ENCODE measurements at regions not wholly inside any gene's neighbourhood (a gene's known extent, or its start where the extent isn't known, plus 50 kb on each side); places are given as distances from the start of the nearest gene placed in this dataset.
"Not testable (repeated sequence)": the region's sequence is repeated elsewhere in the genome, so short reads cannot be mapped to it uniquely, and the experiment has no call there.

- H3K4me3 ChIP-seq (ENCODE audit: insufficient read depth, low read length, poor library complexity, severe bottlenecking), result no peak overlapping the region
- H4K20me1 ChIP-seq (ENCODE audit: low read depth, low read length), result no peaks in the 10 kb centered on the region
- 0 out of 2 replicates have a peak, but pooled peaks cover 4% of the 10 kb centered on the region for H3K9me2 ChIP-seq (replicated peaks; ENCODE audit: insufficient read depth, low read length)
- H3K79me2 ChIP-seq (ENCODE audit: insufficient read depth, low read length), result no peaks in the 10 kb centered on the region
- no peak for TF ChIP-seq EZH2phosphoT487 (conservative IDR thresholded peaks at IDR 0.05; ENCODE audit: low read length)
- no peak for TF ChIP-seq CTCF (IDR thresholded peaks at IDR 0.05; ENCODE audit: insufficient read depth, low read length, poor library complexity, severe bottlenecking)
- no peaks in the 10 kb centered on the region for H3K36me3 ChIP-seq (ENCODE audit: low read length)
- H3K4me2 ChIP-seq (ENCODE audit: low read depth, low read length, poor library complexity, severe bottlenecking), result no peak overlapping the region
- H3K9me3 ChIP-seq (ENCODE audit: insufficient read depth, low read length), result no peaks in the 10 kb centered on the region
- no peak overlapping the region for H3K27ac ChIP-seq (ENCODE audit: low read depth, low read length)
- no peaks in the 10 kb centered on the region for H3F3A ChIP-seq (ENCODE audit: insufficient read depth)
- H3K9ac ChIP-seq (ENCODE audit: low read length), result no peak overlapping the region
- no peak overlapping the region for H2AFZ ChIP-seq (ENCODE audit: low read depth, low read length, severe bottlenecking)
- no peaks in the 10 kb centered on the region for H3K27me3 ChIP-seq (ENCODE audit: low read length)
Measured at GRCh38 chr3:147157631-147158030, 248.7 kb downstream of the ZIC4 start.

- not testable (repeated sequence) for H3K27me3 ChIP-seq (ENCODE audit: low read length); H3K9me3 ChIP-seq (ENCODE audit: insufficient read depth, low read length); H3K9ac ChIP-seq (ENCODE audit: low read length); H4K20me1 ChIP-seq (ENCODE audit: low read depth, low read length); H3K4me2 ChIP-seq (ENCODE audit: low read depth, low read length, poor library complexity, severe bottlenecking); H3K79me2 ChIP-seq (ENCODE audit: insufficient read depth, low read length); H3K27ac ChIP-seq (ENCODE audit: low read depth, low read length); H3K4me3 ChIP-seq (ENCODE audit: insufficient read depth, low read length, poor library complexity, severe bottlenecking); H3K9me2 ChIP-seq (replicated peaks; ENCODE audit: insufficient read depth, low read length); H2AFZ ChIP-seq (ENCODE audit: low read depth, low read length, severe bottlenecking); H3K36me3 ChIP-seq (ENCODE audit: low read length); H3F3A ChIP-seq (ENCODE audit: insufficient read depth)
Measured at GRCh38 chr3:147154988-147155387, 251.4 kb downstream of the ZIC4 start.

- Histone ChIP-seq H3K79me2 (ENCODE audit: insufficient read depth, low read length) (no peaks in the 10 kb centered on the region), H3K4me2 (ENCODE audit: low read depth, low read length, poor library complexity, severe bottlenecking) (no peak overlapping the region), H4K20me1 (ENCODE audit: low read depth, low read length) (no peaks in the 10 kb centered on the region), H3K9me2 (replicated peaks; ENCODE audit: insufficient read depth, low read length) (no peaks in the 10 kb centered on the region), H3K27me3 (ENCODE audit: low read length) (no peaks in the 10 kb centered on the region), H3K27ac (ENCODE audit: low read depth, low read length) (no peak overlapping the region), H3K9ac (ENCODE audit: low read length) (no peak overlapping the region), H3F3A (ENCODE audit: insufficient read depth) (no peaks in the 10 kb centered on the region), H2AFZ (ENCODE audit: low read depth, low read length, severe bottlenecking) (no peak overlapping the region), H3K9me3 (ENCODE audit: insufficient read depth, low read length) (no peaks in the 10 kb centered on the region), H3K4me3 (ENCODE audit: insufficient read depth, low read length, poor library complexity, severe bottlenecking) (no peak overlapping the region), H3K36me3 (ENCODE audit: low read length) (no peaks in the 10 kb centered on the region)
- TF ChIP-seq CTCF (IDR thresholded peaks at IDR 0.05; ENCODE audit: insufficient read depth, low read length, poor library complexity, severe bottlenecking) (no peak), EZH2phosphoT487 (conservative IDR thresholded peaks at IDR 0.05; ENCODE audit: low read length) (no peak)
Measured at GRCh38 chr3:147153830-147154539, 252.4 kb downstream of the ZIC4 start.

- no peaks in the 10 kb centered on the region for H3K79me2 ChIP-seq (ENCODE audit: insufficient read depth, low read length)
- no peaks in the 10 kb centered on the region for H4K20me1 ChIP-seq (ENCODE audit: low read depth, low read length)
- H2AFZ ChIP-seq (ENCODE audit: low read depth, low read length, severe bottlenecking), result no peak overlapping the region
- no peaks in the 10 kb centered on the region; the same call in 1 of the 2 replicates for H3K9me2 ChIP-seq (replicated peaks; ENCODE audit: insufficient read depth, low read length)
- no peak overlapping the region for H3K4me3 ChIP-seq (ENCODE audit: insufficient read depth, low read length, poor library complexity, severe bottlenecking)
- no peak overlapping the region for H3K27ac ChIP-seq (ENCODE audit: low read depth, low read length)
- H3F3A ChIP-seq (ENCODE audit: insufficient read depth), result no peaks in the 10 kb centered on the region
- no peaks in the 10 kb centered on the region for H3K9me3 ChIP-seq (ENCODE audit: insufficient read depth, low read length)
- no peak for TF ChIP-seq EZH2phosphoT487 (conservative IDR thresholded peaks at IDR 0.05; ENCODE audit: low read length)
- no peak for TF ChIP-seq CTCF (IDR thresholded peaks at IDR 0.05; ENCODE audit: insufficient read depth, low read length, poor library complexity, severe bottlenecking)
- no peak overlapping the region for H3K9ac ChIP-seq (ENCODE audit: low read length)
- H3K4me2 ChIP-seq (ENCODE audit: low read depth, low read length, poor library complexity, severe bottlenecking), result no peak overlapping the region
- no peaks in the 10 kb centered on the region for H3K27me3 ChIP-seq (ENCODE audit: low read length)
- no peaks in the 10 kb centered on the region for H3K36me3 ChIP-seq (ENCODE audit: low read length)
Measured at GRCh38 chr3:147152476-147152875, 253.9 kb downstream of the ZIC4 start.
